HL-60 (cell line): ENCODE measurements at regions not wholly inside any gene's neighbourhood (a gene's known extent, or its start where the extent isn't known, plus 50 kb on each side); places are given as distances from the start of the nearest gene placed in this dataset.

ENCODE experiments used
- DNase-seq, 2 experiments: peaks; one replicate each; pipeline ENCODE4 v3.0.0-alpha.2; 2010 to 2020; ENCODE audit warnings: low read depth in 1 of 2, low spot score in 1 of 2
- H3K27ac ChIP-seq: fragments of 250-450 bp; sonication (Bioruptor Pico); replicated peaks from 2 replicates; pipeline ENCODE4 v1.5.1; 2020; ENCODE audit warnings: mild to moderate bottlenecking, moderate library complexity
- H3K27me3 ChIP-seq: fragments of 250-450 bp; sonication (Bioruptor Pico); 2 replicates; pipeline ENCODE4 v1.5.1; 2021; ENCODE audit warnings: mild to moderate bottlenecking, moderate library complexity; ENCODE audit not compliant: insufficient read depth, poor library complexity, severe bottlenecking
- H3K4me3 ChIP-seq: replicated peaks from 2 replicates; pipeline ENCODE4 v1.5.1; 2011; ENCODE audit warnings: mild to moderate bottlenecking, control low read depth, low read length; ENCODE audit not compliant: insufficient read depth
- GABPA ChIP-seq: IDR thresholded peaks from 2 replicates; pipeline ENCODE4 v1.6.1; 2012; ENCODE audit warnings: low read depth
- POLR2AphosphoS5 ChIP-seq: IDR thresholded peaks from 2 replicates; pipeline ENCODE4 v1.6.1; 2012; ENCODE audit warnings: low read depth
- SPI1 ChIP-seq: IDR thresholded peaks from 2 replicates; pipeline ENCODE4 v1.6.1; 2012; ENCODE audit warnings: low read depth, mild to moderate bottlenecking, borderline replicate concordance
- TF ChIP-seq, protein P1 (sequence below): IDR thresholded peaks from 2 replicates; pipeline ENCODE4 v1.6.1; 2012; ENCODE audit warnings: low read depth; ENCODE audit not compliant: insufficient replicate concordance
- TF ChIP-seq, protein P2 (sequence below): IDR thresholded peaks from one replicate; pipeline ENCODE4 v1.5.1; 2011; ENCODE audit warnings: low read length, control low read depth, inconsistent platforms; ENCODE audit not compliant: insufficient read depth

DNA sequence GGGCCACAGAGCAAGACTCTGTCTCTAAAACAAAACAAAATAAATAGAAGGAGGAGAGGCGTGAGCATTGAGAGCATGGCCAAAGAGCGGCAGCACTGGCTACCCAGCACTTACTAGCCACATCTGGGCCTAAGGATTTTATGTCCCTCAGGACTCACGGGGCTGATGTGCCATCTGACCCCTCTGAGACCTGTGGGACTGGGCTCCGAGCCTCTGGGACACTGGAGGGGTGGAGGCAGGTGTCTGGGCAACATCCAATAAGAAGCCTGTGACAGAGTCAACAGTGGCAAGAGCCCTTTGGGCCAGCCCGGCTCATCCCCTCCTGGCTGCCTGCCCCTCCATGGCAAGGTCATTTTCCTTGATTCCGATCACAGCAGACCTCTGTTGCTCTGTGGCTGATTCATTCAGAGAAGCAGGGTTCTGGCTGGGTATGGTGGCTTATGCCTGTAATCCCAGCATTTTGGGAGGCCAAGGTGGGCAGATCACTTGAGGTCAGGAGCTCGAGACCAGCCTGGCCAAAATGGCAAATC, 60.7 kb downstream of the RRM2 start:
- Histone ChIP-seq H3K27ac (no peak overlapping the region), H3K4me3 (no peak overlapping the region), H3K27me3 (no peaks in the 10 kb centered on the region)
- no peak for TF ChIP-seq SPI1
- TF ChIP-seq POLR2AphosphoS5 = no peak
- TF ChIP-seq, protein P1, sequence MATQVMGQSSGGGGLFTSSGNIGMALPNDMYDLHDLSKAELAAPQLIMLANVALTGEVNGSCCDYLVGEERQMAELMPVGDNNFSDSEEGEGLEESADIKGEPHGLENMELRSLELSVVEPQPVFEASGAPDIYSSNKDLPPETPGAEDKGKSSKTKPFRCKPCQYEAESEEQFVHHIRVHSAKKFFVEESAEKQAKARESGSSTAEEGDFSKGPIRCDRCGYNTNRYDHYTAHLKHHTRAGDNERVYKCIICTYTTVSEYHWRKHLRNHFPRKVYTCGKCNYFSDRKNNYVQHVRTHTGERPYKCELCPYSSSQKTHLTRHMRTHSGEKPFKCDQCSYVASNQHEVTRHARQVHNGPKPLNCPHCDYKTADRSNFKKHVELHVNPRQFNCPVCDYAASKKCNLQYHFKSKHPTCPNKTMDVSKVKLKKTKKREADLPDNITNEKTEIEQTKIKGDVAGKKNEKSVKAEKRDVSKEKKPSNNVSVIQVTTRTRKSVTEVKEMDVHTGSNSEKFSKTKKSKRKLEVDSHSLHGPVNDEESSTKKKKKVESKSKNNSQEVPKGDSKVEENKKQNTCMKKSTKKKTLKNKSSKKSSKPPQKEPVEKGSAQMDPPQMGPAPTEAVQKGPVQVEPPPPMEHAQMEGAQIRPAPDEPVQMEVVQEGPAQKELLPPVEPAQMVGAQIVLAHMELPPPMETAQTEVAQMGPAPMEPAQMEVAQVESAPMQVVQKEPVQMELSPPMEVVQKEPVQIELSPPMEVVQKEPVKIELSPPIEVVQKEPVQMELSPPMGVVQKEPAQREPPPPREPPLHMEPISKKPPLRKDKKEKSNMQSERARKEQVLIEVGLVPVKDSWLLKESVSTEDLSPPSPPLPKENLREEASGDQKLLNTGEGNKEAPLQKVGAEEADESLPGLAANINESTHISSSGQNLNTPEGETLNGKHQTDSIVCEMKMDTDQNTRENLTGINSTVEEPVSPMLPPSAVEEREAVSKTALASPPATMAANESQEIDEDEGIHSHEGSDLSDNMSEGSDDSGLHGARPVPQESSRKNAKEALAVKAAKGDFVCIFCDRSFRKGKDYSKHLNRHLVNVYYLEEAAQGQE = no peak
- no peak for TF ChIP-seq GABPA
- no peak for DNase-seq

DNA sequence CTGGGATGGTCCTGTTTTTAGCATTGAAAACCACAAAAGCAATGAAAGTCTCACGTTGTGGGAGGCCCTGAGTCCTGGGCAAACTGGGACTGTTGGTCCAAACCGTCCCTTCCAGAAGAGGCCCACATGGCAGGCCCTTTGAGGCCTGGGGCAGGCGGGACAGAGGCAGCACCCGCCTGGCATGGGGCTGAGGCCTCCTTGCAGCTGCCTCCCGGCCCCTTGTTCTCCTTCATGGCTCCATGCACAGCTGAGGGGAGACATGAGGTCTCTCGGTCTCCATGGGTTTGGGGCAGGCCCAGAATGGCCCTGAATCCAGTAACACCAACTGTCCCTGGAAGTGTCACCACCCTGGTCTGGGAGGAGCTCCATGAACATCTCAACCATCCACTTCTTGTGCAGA, 61.9 kb downstream of the RRM2 start:
- TF ChIP-seq, protein P1 = no peak
- TF ChIP-seq SPI1 (no peak), GABPA (no peak)
- TF ChIP-seq, protein P2, sequence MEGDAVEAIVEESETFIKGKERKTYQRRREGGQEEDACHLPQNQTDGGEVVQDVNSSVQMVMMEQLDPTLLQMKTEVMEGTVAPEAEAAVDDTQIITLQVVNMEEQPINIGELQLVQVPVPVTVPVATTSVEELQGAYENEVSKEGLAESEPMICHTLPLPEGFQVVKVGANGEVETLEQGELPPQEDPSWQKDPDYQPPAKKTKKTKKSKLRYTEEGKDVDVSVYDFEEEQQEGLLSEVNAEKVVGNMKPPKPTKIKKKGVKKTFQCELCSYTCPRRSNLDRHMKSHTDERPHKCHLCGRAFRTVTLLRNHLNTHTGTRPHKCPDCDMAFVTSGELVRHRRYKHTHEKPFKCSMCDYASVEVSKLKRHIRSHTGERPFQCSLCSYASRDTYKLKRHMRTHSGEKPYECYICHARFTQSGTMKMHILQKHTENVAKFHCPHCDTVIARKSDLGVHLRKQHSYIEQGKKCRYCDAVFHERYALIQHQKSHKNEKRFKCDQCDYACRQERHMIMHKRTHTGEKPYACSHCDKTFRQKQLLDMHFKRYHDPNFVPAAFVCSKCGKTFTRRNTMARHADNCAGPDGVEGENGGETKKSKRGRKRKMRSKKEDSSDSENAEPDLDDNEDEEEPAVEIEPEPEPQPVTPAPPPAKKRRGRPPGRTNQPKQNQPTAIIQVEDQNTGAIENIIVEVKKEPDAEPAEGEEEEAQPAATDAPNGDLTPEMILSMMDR = no peak
- DNase-seq = no peak
- Histone ChIP-seq H3K27ac (no peak overlapping the region), H3K27me3 (no peaks in the 10 kb centered on the region), H3K4me3 (no peak overlapping the region)

DNA sequence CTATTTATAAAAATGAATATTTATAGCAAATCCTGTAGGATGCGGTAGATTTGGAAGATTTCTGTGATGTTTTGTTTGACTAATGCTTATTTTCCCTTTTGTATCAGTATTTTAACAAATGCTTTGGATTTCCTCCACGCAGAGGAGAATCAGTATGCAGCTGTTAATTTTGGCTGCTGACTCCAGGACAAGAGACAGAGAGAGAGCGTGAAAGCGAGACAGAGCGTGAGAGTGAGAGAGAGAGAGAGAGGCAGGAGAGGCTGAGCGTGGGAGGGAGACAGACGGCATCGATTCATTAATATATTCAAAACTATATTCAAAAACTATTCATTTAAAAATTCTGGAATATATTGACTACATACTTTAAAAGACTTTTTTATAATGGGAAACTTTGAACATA, 62.5 kb downstream of the RRM2 start:
- Histone ChIP-seq H3K27ac (no peak overlapping the region), H3K27me3 (no peaks in the 10 kb centered on the region), H3K4me3 (no peak overlapping the region)
- no peak for TF ChIP-seq SPI1
- TF ChIP-seq, protein P2 = no peak
- TF ChIP-seq, protein P1 = no peak
- no peak for TF ChIP-seq GABPA
- TF ChIP-seq POLR2AphosphoS5 = no peak
- no peak for DNase-seq

DNA sequence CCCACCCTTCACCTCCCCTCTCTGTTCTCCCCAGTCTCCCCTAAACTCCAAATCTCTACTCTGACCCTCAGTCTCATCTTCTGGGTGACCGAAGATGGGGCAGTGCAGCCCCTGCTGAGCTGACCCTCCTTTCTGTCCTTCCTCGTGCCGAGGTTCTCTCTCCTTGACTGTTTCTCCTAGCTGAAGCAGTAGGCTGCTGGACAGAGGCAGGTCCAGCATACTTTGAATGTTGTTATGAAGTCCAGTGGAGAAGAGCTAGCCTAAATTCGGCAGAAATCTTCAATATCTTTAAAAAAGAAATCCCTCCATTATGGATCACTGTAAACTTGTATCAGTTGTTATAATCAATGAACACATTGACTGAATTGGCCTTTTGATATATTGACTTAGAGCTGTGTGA, 63.2 kb downstream of the RRM2 start:
- DNase-seq = no peak
- H3K27ac ChIP-seq = no peak overlapping the region
- H3K27me3 ChIP-seq = no peaks in the 10 kb centered on the region
- no peak overlapping the region for H3K4me3 ChIP-seq
- TF ChIP-seq POLR2AphosphoS5 (no peak), SPI1 (no peak), GABPA (no peak)
- TF ChIP-seq, protein P1 = no peak
- TF ChIP-seq, protein P2 = no peak
